H9 (cell line): ENCODE measurements at regions not wholly inside any gene's neighbourhood (a gene's known extent, or its start where the extent isn't known, plus 50 kb on each side); places are given as distances from the start of the nearest gene placed in this dataset.

Experiments used
- DNase-seq: peaks from one replicate; pipeline ENCODE4 v3.0.0-alpha.2; 2017
- H2AFZ ChIP-seq: one replicate; pipeline ENCODE4 v1.6.1; 2013; ENCODE audit warnings: mild to moderate bottlenecking, low read length, control low read depth, moderate library complexity
- H2AK5ac ChIP-seq: 2 replicates; pipeline ENCODE4 v1.6.1; 2013; ENCODE audit warnings: low read length, control low read depth, mixed read lengths; ENCODE audit not compliant: insufficient read length
- H2BK120ac ChIP-seq: one replicate; pipeline ENCODE4 v1.6.1; 2013; ENCODE audit warnings: low read depth, mild to moderate bottlenecking, low read length, control low read depth, inconsistent platforms; ENCODE audit not compliant: poor library complexity, severe bottlenecking
- H2BK12ac ChIP-seq: 2 replicates; pipeline ENCODE4 v1.6.1; 2013; ENCODE audit warnings: low read length, control low read depth, mixed read lengths, low read depth; ENCODE audit not compliant: insufficient read length
- H2BK15ac ChIP-seq: 2 replicates; pipeline ENCODE4 v1.6.1; 2013; ENCODE audit warnings: low read depth, low read length, control low read depth
- H2BK20ac ChIP-seq: one replicate; pipeline ENCODE4 v1.6.1; 2013; ENCODE audit warnings: low read depth, mild to moderate bottlenecking, low read length, control low read depth, inconsistent platforms; ENCODE audit not compliant: poor library complexity, severe bottlenecking
- H2BK5ac ChIP-seq: 2 replicates; pipeline ENCODE4 v1.6.1; 2013; ENCODE audit warnings: low read length, control low read depth, mixed read lengths; ENCODE audit not compliant: insufficient read length
- H3K14ac ChIP-seq: 2 replicates; pipeline ENCODE4 v1.6.1; 2013; ENCODE audit warnings: low read length, control low read depth; ENCODE audit not compliant: insufficient read depth
- H3K18ac ChIP-seq: 2 replicates; pipeline ENCODE4 v1.6.1; 2013; ENCODE audit warnings: low read depth, mild to moderate bottlenecking, mixed read lengths, low read length, control low read depth; ENCODE audit not compliant: insufficient read length
- H3K23ac ChIP-seq: 2 replicates; pipeline ENCODE4 v1.6.1; 2013; ENCODE audit warnings: low read length, control low read depth, mixed read lengths, low read depth; ENCODE audit not compliant: insufficient read length
- H3K23me2 ChIP-seq: 2 replicates; pipeline ENCODE4 v1.6.1; 2013; ENCODE audit warnings: low read depth, mild to moderate bottlenecking, mixed read lengths, low read length, control low read depth; ENCODE audit not compliant: insufficient read length, poor library complexity, severe bottlenecking
- H3K27ac ChIP-seq: 2 replicates; pipeline ENCODE4 v1.5.1; 2013; ENCODE audit warnings: low read length, control low read depth, mixed read lengths, low read depth; ENCODE audit not compliant: insufficient read length
- H3K27me3 ChIP-seq: 2 replicates; pipeline ENCODE4 v1.6.1; 2013; ENCODE audit warnings: low read length, control low read depth, inconsistent platforms; ENCODE audit not compliant: insufficient read depth
- H3K4ac ChIP-seq: 2 replicates; pipeline ENCODE4 v1.6.1; 2013; ENCODE audit warnings: low read depth, mild to moderate bottlenecking, control low read depth, inconsistent platforms, low read length, moderate library complexity
- H3K4me1 ChIP-seq: 2 replicates; pipeline ENCODE4 v1.6.1; 2013; ENCODE audit warnings: low read length, control low read depth, inconsistent platforms; ENCODE audit not compliant: insufficient read depth
- H3K4me2 ChIP-seq: 2 replicates; pipeline ENCODE4 v1.6.1; 2013; ENCODE audit warnings: low read length, control low read depth, mixed read lengths; ENCODE audit not compliant: insufficient read length, insufficient read depth
- H3K56ac ChIP-seq: 2 replicates; pipeline ENCODE4 v1.6.1; 2013; ENCODE audit warnings: low read depth, mild to moderate bottlenecking, mixed read lengths, low read length, control low read depth; ENCODE audit not compliant: insufficient read length
- H3K79me1 ChIP-seq: 2 replicates; pipeline ENCODE4 v1.6.1; 2013; ENCODE audit warnings: low read depth, mild to moderate bottlenecking, moderate library complexity, low read length, control low read depth, inconsistent platforms; ENCODE audit not compliant: insufficient read depth, poor library complexity, severe bottlenecking
- H3K79me2 ChIP-seq: 2 replicates; pipeline ENCODE4 v1.6.1; 2013; ENCODE audit warnings: low read length, control low read depth, inconsistent platforms; ENCODE audit not compliant: insufficient read depth
- H3K9ac ChIP-seq: 2 replicates; pipeline ENCODE4 v1.6.1; 2013; ENCODE audit warnings: low read length, control low read depth, mixed read lengths; ENCODE audit not compliant: insufficient read length; ENCODE audit errors: extremely low read depth
- H3K9me3 ChIP-seq: one replicate; pipeline ENCODE4 v1.6.1; 2013; ENCODE audit warnings: low read depth, low read length, inconsistent platforms; ENCODE audit not compliant: control insufficient read depth
- H3T11ph ChIP-seq: one replicate; pipeline ENCODE4 v1.6.1; 2013; ENCODE audit warnings: mild to moderate bottlenecking, low read length, control low read depth, inconsistent platforms
- H4K20me1 ChIP-seq: one replicate; pipeline ENCODE4 v1.6.1; 2013; ENCODE audit not compliant: control insufficient read depth, insufficient read length, insufficient read depth
- H4K5ac ChIP-seq: 2 replicates; pipeline ENCODE4 v1.6.1; 2013; ENCODE audit warnings: low read depth, mild to moderate bottlenecking, mixed read lengths, low read length, control low read depth; ENCODE audit not compliant: insufficient read length
- H4K8ac ChIP-seq: replicated peaks from 2 replicates; pipeline ENCODE4 v1.6.1; 2013; ENCODE audit warnings: low read length, control low read depth, mixed read lengths, low read depth; ENCODE audit not compliant: insufficient read length
- H4K91ac ChIP-seq: 2 replicates; pipeline ENCODE4 v1.6.1; 2013; ENCODE audit warnings: low read depth, mild to moderate bottlenecking, moderate library complexity, mixed read lengths, low read length, control low read depth; ENCODE audit not compliant: insufficient read length
- H3K27ac Mint-ChIP-seq, 3 experiments: 2 replicates in 2 of 3; 3 replicates in 1 of 3; pipeline ENCODE4 v1.8.0; 2020 to 2021; ENCODE audit warnings: mixed read lengths in 3 of 3, mild to moderate bottlenecking in 1 of 3, moderate library complexity in 1 of 3
- H3K27me3 Mint-ChIP-seq: 2 replicates; pipeline ENCODE4 v1.8.0; 2021; ENCODE audit warnings: low read depth, mild to moderate bottlenecking, moderate library complexity, mixed read lengths
- H3K36me3 Mint-ChIP-seq, 3 experiments: 2 replicates in 2 of 3; 3 replicates in 1 of 3; pipeline ENCODE4 v1.8.0; 2020 to 2021; ENCODE audit warnings: low read depth in 3 of 3, mixed read lengths in 3 of 3; ENCODE audit not compliant: insufficient read depth in 1 of 3
- H3K4me1 Mint-ChIP-seq, 2 experiments: 2 replicates each; pipeline ENCODE4 v1.8.0; 2020; ENCODE audit warnings: mixed read lengths in 2 of 2
- H3K4me3 Mint-ChIP-seq, 2 experiments: 2 replicates in 1 of 2; 3 replicates in 1 of 2; pipeline ENCODE4 v1.8.0; 2020 to 2021; ENCODE audit warnings: mild to moderate bottlenecking in 2 of 2, mixed read lengths in 2 of 2, moderate library complexity in 1 of 2
- H3K9me3 Mint-ChIP-seq, 2 experiments: 2 replicates in 1 of 2; 3 replicates in 1 of 2; pipeline ENCODE4 v1.8.0; 2020; ENCODE audit warnings: mild to moderate bottlenecking in 2 of 2, mixed read lengths in 2 of 2, moderate library complexity in 1 of 2
- TF ChIP-seq, protein P1 (sequence below): fragments of 200-600 bp; sonication (generic); conservative IDR thresholded peaks from 3 replicates; pipeline ENCODE4 v1.8.0; 2021; ENCODE audit warnings: antibody characterized with exemption, mild to moderate bottlenecking

DNA sequence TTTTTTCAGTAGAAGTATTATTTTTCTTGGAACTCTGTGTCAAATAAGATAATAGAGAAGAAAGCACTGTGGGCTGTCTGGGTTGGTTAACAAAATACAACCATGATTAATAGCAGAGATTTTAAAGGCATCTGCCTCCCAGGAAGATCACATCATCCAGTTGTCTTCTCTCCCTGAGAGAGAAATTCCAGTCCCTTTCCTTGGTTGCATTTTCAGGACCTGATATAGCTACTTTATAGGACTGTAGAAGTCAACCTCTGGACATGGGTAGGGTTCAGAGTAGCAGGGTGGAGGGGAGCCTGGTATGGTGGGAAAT, 309.9 kb upstream of the IGFBP3 start:
- Histone ChIP-seq H3K9ac (no peak overlapping the region), H3K4ac (no peak overlapping the region), H2AFZ (no peak overlapping the region), H2BK120ac (no peak overlapping the region), H2BK12ac (no peak overlapping the region), H3K14ac (no peak overlapping the region), H4K8ac (no peak overlapping the region), H2BK20ac (peak overlapping the region; percentile 45), H3K79me2 (no peaks in the 10 kb centered on the region), H3K4me2 (no peak overlapping the region), H3K9me3 (no peaks in the 10 kb centered on the region), H4K91ac (no peak overlapping the region), H2AK5ac (no peak overlapping the region), H3T11ph (no peak overlapping the region), H3K23ac (no peak overlapping the region), H2BK5ac (no peak overlapping the region), H3K23me2 (no peaks in the 10 kb centered on the region), H2BK15ac (no peak overlapping the region), H3K56ac (no peak overlapping the region), H4K5ac (no peak overlapping the region), H3K4me1 (no peaks in the 10 kb centered on the region), H4K20me1 (no peaks in the 10 kb centered on the region), H3K79me1 (no peaks in the 10 kb centered on the region), H3K27ac (no peak overlapping the region), H3K18ac (no peak overlapping the region), H3K27me3 (no peaks in the 10 kb centered on the region)
- Mint-ChIP-seq H3K36me3 (no peaks in the 10 kb centered on the region), H3K27ac (no peak overlapping the region), H3K9me3 (peaks cover 0 to 2% of the 10 kb centered on the region in 2 experiments; a peak in 1 of 5 replicates), H3K27me3 (no peaks in the 10 kb centered on the region; the same call in 1 of the 2 replicates), H3K4me1 (no peaks in the 10 kb centered on the region; a peak in 1 of 4 replicates), H3K4me3 (no peak overlapping the region)
- TF ChIP-seq, protein P1, sequence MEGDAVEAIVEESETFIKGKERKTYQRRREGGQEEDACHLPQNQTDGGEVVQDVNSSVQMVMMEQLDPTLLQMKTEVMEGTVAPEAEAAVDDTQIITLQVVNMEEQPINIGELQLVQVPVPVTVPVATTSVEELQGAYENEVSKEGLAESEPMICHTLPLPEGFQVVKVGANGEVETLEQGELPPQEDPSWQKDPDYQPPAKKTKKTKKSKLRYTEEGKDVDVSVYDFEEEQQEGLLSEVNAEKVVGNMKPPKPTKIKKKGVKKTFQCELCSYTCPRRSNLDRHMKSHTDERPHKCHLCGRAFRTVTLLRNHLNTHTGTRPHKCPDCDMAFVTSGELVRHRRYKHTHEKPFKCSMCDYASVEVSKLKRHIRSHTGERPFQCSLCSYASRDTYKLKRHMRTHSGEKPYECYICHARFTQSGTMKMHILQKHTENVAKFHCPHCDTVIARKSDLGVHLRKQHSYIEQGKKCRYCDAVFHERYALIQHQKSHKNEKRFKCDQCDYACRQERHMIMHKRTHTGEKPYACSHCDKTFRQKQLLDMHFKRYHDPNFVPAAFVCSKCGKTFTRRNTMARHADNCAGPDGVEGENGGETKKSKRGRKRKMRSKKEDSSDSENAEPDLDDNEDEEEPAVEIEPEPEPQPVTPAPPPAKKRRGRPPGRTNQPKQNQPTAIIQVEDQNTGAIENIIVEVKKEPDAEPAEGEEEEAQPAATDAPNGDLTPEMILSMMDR, result no peak
- DNase-seq, result no peak
